ENCODE measurements at regions not wholly inside any gene's neighbourhood (a gene's known extent, or its start where the extent isn't known, plus 50 kb on each side); places are given as distances from the start of the nearest gene placed in this dataset.

DNA sequence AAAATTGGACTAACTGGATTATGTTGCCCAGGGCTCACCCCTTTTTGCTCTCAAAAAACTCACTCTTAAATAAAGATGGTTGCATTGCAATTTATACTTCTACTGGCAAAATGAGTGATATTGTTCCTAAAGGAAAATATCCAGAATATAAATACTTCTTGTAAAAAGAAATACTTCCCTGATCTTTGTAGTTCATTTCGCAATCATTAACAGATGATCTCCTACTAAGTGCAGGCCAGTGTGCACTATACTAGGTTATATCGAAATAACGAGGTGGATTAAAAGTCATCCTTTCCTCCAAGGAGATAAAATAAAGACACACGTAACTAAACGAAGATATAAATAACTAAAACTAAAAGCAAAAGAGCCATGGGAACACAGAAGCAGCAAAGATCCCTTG lies 63.0 kb downstream of the MEX3B start:
- TF ChIP-seq, protein P1, sequence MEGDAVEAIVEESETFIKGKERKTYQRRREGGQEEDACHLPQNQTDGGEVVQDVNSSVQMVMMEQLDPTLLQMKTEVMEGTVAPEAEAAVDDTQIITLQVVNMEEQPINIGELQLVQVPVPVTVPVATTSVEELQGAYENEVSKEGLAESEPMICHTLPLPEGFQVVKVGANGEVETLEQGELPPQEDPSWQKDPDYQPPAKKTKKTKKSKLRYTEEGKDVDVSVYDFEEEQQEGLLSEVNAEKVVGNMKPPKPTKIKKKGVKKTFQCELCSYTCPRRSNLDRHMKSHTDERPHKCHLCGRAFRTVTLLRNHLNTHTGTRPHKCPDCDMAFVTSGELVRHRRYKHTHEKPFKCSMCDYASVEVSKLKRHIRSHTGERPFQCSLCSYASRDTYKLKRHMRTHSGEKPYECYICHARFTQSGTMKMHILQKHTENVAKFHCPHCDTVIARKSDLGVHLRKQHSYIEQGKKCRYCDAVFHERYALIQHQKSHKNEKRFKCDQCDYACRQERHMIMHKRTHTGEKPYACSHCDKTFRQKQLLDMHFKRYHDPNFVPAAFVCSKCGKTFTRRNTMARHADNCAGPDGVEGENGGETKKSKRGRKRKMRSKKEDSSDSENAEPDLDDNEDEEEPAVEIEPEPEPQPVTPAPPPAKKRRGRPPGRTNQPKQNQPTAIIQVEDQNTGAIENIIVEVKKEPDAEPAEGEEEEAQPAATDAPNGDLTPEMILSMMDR (IDR thresholded peaks at IDR 0.05; ENCODE audit: low read length) = no peak
- no peak for TF ChIP-seq EZH2phosphoT487 (IDR thresholded peaks at IDR 0.05; ENCODE audit: low read length)
- no peak for TF ChIP-seq EZH2 (optimal IDR thresholded peaks at IDR 0.05; ENCODE audit: low read depth, low read length)

All from MM.1S (cell line).